GM19438 (cell line): ENCODE measurements at regions not wholly inside any gene's neighbourhood (a gene's known extent, or its start where the extent isn't known, plus 50 kb on each side); places are given as distances from the start of the nearest gene placed in this dataset.

Experiments
- ATAC-seq: cut with Tn5 transposase; IDR thresholded peaks from one replicate; pipeline ENCODE4 v1.9.1; 2021; ENCODE audit warnings: low read depth; ENCODE audit not compliant: unreplicated experiment

DNA sequence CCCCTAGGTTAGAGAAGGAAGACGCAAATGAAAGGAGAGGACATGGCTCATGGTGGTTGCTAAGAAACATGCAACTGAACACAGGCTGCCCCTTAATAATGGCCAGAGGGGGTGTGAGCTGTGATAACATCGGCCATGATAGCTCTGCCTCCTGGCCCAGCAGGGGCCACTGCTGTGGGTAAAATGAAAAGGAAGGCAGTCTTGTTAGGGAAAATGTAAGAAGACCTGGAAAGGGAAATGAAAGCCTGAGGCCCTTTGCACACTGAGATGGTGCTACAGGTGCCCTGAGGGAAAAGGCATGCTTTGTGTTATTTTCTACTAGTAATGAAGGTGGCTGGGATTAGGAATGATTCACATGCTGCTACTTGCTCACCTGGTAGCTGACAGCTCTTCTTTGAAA lies 123.6 kb upstream of the MID1 start:
- ATAC-seq, result no peak

DNA sequence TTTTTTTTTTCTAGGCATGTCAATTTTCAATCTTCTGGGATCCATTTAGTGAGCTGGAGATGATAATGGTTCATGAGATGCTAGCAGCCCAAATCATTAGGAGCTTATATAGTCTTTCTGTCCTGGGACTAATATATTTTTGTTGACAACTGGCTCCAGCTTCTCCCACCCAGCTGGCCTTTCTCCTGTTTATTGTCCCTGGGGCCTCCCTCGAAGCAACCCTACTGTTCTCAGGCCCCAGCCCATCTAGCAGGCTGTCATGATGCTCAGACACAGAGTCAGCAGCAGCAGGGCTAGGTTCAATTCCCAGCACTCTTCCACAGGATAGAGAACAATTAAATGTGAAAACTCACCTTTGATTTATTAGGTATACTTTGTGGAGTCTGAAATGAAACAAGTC lies 127.6 kb upstream of the MID1 start:
- no peak for ATAC-seq

DNA sequence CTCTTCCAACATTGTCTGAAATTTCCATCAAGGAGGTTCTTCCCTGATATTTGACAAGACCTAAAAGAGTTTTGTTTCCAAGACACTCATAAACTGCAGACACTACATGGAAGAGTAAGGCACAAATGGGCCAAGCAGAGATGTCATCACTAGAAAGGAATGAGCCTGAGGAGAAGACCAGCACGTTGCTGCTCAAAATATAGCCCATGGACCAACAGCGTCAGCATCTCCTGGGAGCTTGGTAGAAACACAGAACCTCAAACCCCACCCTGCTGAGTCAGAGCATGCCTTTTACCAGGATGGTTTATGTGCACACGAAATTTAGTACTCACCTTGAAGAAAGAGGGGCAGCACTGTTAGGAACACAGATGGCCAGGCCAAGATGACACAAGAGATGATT lies 128.7 kb upstream of the MID1 start:
- no peak for ATAC-seq

DNA sequence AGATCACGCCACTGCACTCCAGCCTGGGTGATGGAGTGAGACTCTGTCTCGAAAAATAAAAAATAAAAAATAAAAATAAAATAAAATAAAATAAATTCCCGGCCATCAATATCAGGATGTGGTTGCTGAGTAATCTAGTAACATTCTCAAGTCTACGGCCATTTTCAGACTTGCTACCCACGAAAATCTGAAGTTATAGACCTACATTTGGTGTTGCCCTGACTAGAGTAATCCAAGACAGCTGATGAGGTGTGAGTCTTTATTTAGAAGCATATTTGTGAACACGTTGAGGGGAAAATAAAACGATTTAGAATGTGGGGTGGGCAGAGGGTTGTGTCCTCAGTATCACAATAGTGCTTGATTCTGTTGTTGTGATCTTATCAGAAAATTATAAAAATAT lies 130.2 kb upstream of the MID1 start:
- no peak for ATAC-seq

DNA sequence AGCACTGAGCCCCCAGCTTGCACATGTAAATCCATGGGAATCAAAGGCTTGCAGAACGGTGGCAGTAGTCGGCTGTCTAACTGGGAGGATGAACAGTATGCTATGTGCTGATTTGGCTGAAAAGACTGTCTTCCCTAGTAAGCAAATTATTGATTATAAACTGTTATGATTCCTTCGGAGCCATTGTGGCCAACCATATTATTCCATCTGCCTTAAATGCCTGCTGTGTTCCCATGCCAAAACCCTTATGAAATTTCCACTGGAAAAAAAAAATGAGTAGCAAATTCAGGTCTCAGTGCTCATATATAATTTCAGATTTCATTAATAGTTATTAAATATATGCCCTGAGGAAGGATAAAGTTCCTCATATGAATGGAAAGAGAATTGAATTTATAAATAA lies 132.7 kb upstream of the MID1 start:
- ATAC-seq, result no peak

DNA sequence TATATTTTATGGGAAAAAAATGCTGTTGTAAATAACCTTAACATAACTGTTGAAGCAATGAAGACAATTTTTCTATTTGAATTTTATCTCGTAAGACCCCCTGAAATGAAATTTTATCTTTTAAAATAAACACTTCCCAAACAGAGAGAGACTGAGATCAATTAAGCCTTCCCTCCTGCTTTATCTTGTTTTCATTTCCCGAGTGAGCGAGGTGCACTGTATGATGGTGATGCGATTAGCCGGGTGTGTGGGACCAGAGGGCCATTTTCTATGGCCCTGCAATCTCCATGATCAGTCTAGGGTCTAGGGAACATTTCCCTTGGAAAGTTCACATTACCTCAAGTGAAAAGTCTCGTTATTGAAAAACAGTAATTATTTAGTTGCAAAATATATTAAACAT lies 134.1 kb upstream of the MID1 start:
- no peak for ATAC-seq

DNA sequence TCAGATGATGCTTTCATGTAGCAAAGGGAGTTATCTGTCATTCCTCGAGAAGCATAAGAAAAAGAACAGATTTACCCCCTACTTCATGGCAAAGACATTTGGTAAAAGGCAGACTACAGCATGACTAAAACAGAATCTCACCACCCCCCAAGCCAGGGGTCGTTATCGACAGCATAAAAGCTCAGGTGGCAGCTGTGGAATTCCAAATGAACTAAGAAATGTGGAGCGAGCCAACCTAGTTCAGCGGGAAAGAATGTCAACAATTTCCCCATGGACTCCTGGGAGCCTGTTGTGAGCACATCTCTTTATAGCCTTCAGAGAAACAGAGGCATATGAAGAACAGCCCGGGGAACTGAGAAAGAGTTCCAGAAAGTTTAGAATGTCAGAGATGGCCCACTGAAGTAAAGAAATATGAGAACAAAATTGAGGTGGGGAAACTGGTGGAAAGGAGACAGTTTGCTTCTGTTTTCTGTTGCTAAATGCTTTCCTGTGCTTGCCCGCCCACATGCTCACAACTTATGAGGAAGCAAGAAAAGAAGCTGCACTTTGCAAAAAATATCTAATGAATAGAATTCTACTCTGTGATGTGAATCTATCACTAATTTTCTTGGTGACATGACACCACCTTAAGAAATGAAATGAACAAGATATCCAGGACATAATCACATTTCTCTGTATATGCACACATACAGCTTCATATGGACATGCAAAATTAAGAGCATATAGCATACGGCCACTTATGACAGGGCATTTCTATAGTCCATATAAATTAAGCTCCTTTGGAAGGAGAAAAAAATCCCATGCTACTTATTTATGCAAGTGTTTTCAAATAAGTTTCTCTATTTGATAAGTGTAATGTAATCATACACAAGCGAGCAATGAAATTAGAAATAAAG lies 135.3 kb upstream of the MID1 start:
- no peak for ATAC-seq

DNA sequence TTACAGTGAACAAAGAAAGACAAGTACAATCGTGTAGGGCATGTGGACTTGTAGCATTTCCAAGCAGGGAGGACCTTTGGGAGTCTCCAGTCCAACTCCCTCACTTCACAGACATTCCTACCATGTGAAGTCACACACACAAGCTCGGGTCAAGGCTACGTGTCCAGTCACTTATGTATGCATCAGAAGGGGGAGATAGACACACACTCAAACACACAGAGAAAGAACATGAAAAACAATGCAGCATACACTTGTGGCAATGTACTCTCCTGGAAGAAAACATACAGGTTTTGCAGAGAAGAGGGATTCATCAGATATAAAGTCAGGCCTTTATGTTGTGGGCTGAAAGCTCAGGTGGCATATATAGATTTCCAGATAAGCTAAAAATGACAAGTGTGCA lies 136.1 kb upstream of the MID1 start:
- ATAC-seq, result no peak

DNA sequence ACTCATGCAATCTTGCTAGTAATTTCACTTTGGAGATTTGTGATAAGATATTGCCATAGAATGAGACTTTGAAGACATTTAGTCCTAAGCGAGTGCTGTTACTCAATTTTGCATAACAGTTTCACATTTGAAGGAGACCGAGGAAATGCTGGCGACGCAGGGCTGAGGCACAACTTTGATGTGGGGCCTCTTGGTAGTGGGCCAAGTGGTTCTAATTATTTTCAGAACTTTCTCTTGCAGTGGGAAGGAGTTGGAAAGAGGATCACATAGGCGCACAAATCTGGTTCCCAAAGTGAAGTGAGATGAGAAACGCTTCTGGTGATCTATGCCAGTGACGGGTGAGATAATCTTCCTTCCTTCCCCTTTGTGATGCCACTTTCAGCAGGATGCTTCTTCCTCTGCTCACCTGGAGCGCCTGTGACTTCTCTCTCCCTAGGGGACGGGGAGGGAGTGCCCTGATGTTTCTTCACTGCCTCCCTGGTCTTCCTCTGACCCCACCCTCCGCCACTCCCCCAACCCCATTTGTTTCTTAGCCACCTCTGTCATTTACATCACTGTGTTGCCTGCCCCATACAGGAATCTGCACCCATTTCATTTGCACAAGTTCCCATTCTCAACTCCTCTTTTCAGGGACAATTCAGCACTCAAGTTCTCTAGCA lies 138.9 kb upstream of the MID1 start:
- no peak for ATAC-seq

DNA sequence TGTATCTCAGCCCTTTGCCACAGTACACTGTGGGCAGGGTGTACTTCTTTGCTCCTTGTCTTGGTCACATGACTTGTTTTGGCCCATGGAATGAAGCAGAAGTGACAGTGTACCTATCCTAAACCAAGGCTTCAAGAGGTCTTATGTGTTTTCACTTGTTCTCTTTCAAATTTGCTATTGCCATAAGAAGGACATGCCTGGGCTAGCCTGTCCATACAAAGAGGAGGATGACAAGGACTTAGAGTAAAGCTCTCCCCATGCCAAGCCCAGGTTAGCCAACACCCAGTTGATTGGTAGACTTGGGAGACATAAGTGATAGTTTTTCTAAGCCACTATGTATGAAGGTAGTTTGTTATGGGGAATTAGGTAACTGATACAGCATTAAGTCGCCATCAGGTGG lies 141.1 kb upstream of the MID1 start:
- no peak for ATAC-seq

DNA sequence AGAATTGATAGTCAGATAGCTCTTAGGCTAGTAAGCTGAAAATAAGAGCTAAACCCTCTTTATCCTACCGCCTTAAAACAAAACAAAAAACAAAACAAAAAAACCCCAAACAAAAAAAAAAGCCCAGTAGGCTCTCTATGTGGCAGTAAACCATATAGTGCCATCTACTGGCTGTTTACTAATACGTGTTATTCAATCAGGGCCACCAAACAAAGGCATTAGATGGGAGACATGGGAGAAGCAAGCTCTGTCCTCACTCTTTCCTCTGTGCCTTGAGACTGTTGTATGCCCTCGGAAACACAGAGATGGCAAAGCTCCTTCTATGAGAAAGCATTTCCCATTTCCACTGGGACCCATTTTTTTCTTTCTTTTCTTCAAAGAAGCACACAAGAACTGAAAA lies 148.8 kb upstream of the MID1 start:
- ATAC-seq, result no peak

DNA sequence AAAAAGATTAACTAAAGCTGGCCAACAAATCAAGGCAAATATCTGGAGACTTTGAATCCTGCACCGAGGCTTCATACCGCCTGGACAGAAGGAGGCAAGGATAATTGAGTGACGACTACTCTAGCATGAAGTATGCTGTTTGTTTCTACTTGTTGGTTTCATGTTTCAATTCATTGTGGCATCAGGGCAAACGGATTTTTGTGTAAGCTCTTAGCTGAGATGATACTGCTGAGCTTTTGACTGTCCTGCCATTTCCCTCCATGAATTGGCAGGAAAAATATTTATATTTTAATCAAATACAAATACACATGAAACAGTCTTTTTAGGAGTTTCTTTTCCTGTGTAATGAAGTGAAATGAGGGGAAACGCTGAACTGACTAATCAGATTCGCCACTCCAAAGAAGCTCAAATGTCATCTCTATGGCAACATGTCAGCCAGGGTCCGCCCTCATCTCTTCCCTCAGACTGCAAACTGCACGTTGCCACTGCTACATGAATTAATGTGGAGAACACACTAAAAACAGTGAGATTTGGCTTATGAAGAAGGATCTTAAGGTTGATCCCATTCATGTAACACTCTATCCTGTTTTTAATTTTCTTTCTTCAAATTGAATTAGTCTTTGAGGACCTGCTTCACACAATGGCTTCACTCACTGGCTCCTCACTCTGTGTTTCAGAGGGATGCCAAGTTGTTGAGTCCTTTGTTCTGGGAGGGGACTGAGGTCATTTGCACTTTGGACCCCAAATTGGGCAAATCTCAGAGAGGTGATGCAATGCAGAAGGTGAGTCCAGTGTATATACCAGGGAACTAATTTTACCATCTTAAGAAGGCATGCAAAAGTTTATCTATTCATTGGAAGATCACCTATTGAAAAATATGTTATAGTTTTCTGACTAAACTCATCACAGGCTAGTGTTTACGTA lies 149.6 kb upstream of the MID1 start:
- ATAC-seq, result no peak

DNA sequence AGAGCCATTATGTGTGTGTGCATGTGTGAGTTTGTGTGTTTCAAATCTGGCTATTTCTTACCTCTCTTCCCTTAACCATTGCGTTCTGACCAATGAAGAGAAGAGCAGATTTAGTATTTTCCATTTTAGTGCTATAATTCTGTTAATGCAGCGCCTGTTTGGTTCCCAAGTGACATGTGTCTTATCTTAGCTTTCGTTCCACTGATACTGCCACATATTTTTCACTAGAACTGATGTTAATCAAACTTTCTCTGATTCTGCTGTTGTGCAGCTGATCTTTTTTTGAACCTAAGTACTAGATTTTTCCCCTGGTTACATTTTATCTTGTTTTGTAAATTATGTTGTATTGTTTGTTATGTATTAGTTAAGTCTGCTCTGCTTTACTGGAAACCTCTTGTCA lies 152.9 kb upstream of the MID1 start:
- ATAC-seq, result no peak

DNA sequence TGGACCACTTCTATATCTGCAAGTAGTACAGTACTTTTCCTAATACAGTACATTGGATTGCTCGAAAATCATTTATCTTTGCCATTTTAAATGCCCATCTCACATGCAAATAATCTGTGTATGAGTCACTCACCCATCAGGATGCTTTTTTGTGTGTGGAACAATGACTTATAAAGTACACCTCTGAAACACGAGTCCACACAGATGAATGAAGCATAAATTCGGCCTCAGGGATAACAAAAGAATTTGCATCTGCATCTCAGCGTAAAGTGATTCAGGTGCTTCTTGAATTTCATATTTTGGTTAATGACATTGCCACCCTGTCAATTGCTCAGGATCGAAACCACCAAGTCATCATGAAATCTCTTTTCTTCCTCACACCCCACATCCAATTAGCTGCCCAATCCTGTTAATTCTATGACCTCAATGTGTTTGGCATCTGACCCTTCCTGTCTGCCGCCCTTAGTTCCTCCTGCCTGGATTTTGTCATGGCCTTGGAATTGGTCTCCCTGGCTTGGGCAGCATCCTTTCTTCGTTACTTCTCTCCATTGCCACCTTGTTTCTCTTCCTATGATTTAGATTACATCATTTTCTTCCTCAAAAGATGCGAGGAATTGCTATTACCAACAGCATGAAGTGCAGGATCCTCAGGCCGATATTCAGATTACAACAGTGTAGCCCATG lies 161.6 kb upstream of the MID1 start:
- no peak for ATAC-seq

DNA sequence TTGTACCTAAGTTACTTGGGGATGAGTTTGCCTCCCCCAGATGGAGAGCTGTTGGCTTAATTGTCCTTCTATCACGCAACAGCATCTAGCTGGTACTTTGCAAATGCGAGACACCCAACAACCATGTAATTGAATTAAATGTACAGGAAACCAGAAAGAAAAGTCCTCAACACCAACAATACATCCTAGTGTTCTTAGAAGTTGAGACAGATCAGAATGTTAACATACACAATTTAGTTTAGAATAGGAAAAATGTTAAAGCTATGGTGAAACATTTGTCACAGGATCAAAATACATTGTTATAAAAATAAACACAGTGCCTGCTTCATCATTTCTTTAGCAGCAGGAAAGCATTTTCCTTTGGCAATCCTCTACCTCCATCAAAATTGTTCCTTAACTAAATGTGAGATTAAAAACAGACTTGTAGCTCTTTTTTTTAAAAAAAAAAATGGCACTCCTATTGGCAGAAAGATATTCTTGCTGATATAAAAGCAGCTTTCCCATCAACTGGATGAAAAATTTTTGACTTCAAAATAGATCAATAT lies 163.1 kb upstream of the MID1 start:
- ATAC-seq, result no peak

DNA sequence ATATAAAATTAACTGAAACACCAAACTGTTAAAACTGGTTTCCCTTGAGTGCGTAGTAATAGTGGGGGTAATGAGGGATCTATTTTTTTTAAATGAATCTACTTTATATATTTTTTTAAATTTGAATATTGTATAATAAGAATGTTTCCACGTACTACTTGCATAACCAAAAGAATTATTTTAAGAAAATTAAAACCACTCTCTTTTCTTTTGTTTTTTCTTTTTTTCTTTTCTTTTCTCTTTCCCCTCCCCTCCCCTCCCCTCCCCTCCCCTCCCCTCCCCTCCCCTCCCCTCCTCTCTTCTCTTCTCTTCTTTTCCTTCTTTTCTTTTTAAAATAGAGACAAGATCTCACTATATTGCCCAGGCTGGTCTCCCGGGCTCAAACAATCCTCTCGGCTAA lies 166.9 kb upstream of the MID1 start:
- ATAC-seq, result no peak

DNA sequence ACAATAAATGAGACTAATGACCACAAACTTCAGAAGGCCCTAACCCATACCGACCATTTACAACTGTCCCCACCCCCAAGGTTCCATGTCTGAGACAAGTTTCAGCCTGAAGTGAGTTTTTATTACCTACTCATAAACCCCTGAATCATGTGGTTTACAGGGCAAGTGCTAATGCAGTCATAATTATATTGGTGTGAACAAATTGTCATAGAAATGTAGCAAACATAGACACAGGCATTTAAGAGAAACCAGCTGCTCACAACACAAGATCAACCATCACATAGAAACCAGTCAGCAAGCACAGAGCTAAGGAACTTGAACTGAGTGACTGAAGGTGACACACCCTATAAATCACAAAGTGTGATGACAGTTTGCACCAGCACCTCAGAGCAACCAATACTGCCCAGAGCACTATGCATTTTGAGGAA lies 173.8 kb upstream of the MID1 start:
- ATAC-seq, result no peak

DNA sequence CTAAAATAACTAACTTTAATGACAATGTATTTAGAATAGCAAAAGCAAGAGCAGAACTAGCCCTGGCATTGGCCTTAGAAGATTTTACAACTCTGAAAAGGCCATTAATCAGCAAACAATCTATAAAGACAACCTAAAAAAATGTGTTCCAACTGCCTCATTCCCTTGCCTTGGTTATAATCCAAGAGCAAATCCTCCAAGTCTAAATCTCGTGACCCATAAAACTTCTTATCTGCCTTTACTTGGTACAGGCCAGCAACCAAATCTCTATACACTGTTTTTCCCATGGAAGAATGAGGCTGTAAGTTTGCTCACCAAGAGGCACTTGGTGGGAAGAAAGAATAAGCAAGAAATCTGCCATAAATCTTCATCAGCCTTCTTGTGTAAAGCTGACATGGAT lies 175.3 kb upstream of the MID1 start:
- ATAC-seq, result no peak

DNA sequence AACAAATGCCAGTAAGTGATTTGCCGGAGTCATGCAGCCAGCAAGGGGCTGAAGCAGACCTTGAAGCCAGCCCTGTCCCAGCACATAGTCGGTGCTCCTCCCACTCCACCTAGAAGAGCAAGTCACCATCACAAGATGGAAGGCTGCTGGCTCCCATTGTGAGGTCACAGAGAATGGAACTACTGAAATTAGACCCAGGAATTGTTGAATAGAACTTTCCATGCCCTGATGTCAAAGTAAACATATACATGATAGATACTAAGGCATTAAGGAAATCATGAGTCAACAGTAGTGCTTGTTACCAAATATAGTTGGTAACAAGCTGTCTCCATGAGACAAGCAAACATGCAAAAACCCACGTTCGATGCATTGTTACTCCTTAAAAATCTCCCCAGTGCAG lies 177.1 kb upstream of the MID1 start:
- no peak for ATAC-seq

DNA sequence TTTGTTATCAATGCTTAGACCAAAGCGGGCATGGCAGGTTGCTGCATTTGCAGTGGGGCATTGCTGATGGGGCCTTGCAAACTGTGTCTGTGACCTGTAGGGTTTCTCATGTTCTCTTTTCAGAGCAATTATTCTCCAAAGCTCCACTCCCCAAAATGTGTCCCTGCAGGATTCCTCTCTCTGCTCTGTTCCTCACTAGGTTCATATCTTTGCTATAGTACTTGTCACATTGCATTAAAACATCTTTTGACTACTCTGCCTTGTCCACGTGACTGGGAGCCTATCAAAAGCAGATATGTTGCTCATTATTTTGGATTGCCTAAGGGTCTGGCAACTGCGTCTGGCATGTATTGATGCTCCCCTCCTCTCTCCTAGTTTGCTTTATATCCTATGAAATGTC lies 177.7 kb upstream of the MID1 start:
- ATAC-seq, result no peak
